C4-2B (cell line): ENCODE measurements at regions not wholly inside any gene's neighbourhood (a gene's known extent, or its start where the extent isn't known, plus 50 kb on each side); places are given as distances from the start of the nearest gene placed in this dataset.
"Not testable (repeated sequence)": the region's sequence is repeated elsewhere in the genome, so short reads cannot be mapped to it uniquely, and the experiment has no call there.

Source experiments
- H3K27ac ChIP-seq: fragments of 450-650 bp; 2 replicates; pipeline ENCODE4 v1.5.1; 2017
- CTCF ChIP-seq: fragments of 450-650 bp; conservative IDR thresholded peaks from 2 replicates; pipeline ENCODE4 v1.5.1; 2017; ENCODE audit warnings: mild to moderate bottlenecking
- ZFX ChIP-seq: fragments of 450-650 bp; IDR thresholded peaks from 2 replicates; pipeline ENCODE4 v1.6.1; 2017

- no peak for TF ChIP-seq CTCF
- no peak overlapping the region for H3K27ac ChIP-seq
Observed at GRCh38 chr11:96863520-96863919, 473.7 kb downstream of the JRKL start.

DNA sequence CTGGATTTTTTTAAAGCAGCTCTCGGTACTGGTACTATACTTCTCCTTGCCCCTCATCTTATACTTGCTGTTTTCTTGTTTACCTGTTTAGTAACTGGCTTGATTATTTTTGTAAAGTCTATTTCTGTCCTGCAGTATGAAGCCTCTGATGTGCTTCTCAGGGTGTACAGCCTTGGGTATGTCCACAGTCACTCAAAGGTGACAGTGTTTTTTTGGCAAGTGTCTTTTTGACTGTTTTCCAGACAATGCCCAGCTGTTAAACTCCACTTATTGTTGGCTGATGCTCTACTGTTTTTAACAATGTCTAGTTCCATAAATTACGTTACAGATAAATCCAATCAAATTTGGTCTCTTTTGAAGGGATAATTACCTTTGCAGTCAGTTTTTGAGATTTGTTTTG is 475.2 kb downstream of the JRKL start:
- TF ChIP-seq ZFX (no peak), CTCF (no peak)
- no peak overlapping the region for H3K27ac ChIP-seq

DNA sequence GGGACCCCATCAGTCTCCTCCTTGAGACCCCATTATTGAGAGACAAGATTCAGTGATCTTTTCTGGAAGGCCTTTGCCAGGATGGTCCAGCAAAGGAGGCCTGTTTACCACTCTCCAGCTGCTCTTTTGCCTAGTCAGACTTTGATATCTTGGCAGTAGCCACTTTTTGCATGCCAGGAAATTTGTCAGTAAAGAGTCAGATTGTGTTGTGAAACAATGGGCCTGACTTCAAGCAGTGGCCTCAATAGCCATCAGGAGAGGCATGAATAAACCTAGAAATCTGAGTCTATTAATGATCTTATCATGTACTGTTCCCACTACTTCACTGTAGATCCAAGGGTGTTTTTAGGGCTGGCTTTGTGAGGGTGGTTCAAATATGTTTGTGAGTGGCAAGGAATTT is 479.4 kb downstream of the JRKL start:
- no peak overlapping the region for H3K27ac ChIP-seq
- TF ChIP-seq ZFX, result no peak
- TF ChIP-seq CTCF, result no peak

- TF ChIP-seq ZFX, result no peak
- no peak for TF ChIP-seq CTCF
- H3K27ac ChIP-seq, result no peak overlapping the region
Observed at GRCh38 chr11:96875712-96876111, 485.9 kb downstream of the JRKL start.

DNA sequence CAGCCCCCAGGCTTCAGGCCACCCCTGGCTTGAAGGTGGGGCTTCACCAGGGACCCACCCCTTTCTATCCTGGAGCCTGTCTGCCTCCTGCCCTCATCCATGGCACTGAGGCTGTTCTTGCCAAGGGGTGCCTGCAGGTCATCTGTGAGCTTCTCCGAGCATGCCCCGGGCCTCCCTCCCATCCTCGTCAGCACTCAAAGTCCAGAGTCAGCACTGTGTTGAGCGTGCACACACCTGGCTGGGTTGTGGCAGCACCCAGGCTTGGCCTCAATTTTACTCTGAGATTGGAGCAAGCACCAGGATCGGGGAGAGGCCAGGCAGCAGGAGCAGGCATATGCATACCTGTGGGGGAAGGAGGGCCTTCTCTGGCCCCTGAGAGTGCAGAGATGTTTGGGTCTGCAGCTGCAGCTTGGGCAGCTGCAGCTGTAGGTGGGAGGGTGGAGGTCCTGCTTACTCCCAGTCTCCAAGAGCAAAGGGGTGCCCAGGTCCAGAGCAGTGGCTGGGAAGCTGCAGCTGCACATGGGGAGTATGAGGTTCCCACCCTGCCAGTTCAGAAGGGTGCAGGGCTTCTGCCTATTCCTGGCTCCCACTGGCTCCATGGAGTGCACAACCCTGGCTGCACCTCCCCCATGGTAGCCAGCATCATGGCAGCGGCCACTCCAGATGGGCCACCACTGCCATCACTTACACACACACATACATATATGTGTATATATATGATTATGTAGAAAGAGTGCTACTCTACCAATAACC is 488.7 kb downstream of the JRKL start:
- H3K27ac ChIP-seq, result no peak overlapping the region
- no peak for TF ChIP-seq ZFX
- no peak for TF ChIP-seq CTCF

GRCh38 chr11:96882622-96883021 is 492.8 kb downstream of the JRKL start:
- not testable (repeated sequence) for H3K27ac ChIP-seq

GRCh38 chr11:96885405-96885804 is 495.6 kb downstream of the JRKL start:
- TF ChIP-seq CTCF, result no peak
- TF ChIP-seq ZFX, result no peak
- H3K27ac ChIP-seq, result no peak overlapping the region

DNA sequence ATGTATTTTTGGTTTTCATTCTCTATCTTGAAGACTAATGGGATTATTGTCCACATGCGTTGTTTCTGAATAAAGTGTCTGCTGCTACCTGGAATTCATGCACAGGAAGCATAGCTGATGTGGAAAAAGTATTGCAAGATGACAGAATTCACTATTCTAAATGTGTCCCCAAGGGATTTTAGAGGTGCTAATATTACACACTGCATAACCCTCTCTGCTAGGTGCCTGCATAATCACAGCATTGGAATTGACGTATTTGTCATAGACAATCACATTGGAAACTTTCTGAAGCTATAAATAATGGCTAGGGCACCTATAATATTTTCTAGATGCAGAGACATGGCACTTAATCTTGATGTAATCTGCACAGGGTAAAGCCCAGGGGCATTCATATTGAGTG is 496.1 kb downstream of the JRKL start:
- no peak overlapping the region for H3K27ac ChIP-seq
- no peak for TF ChIP-seq ZFX
- TF ChIP-seq CTCF, result no peak
